ENCODE measurements at regions not wholly inside any gene's neighbourhood (a gene's known extent, or its start where the extent isn't known, plus 50 kb on each side); places are given as distances from the start of the nearest gene placed in this dataset.
"Not testable (repeated sequence)": the region's sequence is repeated elsewhere in the genome, so short reads cannot be mapped to it uniquely, and the experiment has no call there.

- DNase-seq = not testable (repeated sequence)
- no CpG with 5 or more reads among the region's 55 CpGs for WGBS, 2 donors
Observed at GRCh38 chr21:6498716-6499115, 4022.7 kb upstream of the TPTE start.

GRCh38 chr21:6499128-6499826, 4022.1 kb upstream of the TPTE start:
- peak overlapping the region in 1 of 4 donors; percentile 84 for H3K27ac ChIP-seq

More at GRCh38 chr21:6498716-6499115, 4022.7 kb upstream of the TPTE start:
- peak; percentile 33 to 53 for ATAC-seq (ENCODE audit: low FRiP score in 2 of 2)
- not testable (repeated sequence) for H3K4me1 ChIP-seq, H3K36me3 ChIP-seq, H3K27me3 ChIP-seq, H3K9me3 ChIP-seq
- Histone ChIP-seq H3K4me3 (peak overlapping the region in 1 of 4 donors; percentile 61), H3K27ac (peak overlapping the region in 1 of 4 donors; percentile 84)

GRCh38 chr21:6499866-6500265, 4021.5 kb upstream of the TPTE start:
- not testable (repeated sequence) for H3K4me1 ChIP-seq, H3K27me3 ChIP-seq, H3K4me3 ChIP-seq, DNase-seq, H3K36me3 ChIP-seq, H3K9me3 ChIP-seq, H3K27ac ChIP-seq
- ATAC-seq (ENCODE audit: low FRiP score in 2 of 2) = peak in 1 of 2 donors; percentile 60
- WGBS, 2 donors = no CpG with 5 or more reads among the region's 16 CpGs

More at GRCh38 chr21:6499128-6499826, 4022.1 kb upstream of the TPTE start:
- H3K36me3 ChIP-seq, DNase-seq, H3K9me3 ChIP-seq, H3K27me3 ChIP-seq, H3K4me1 ChIP-seq: not testable (repeated sequence)
- peak overlapping the region in 1 of 4 donors; percentile 61 for H3K4me3 ChIP-seq
- no CpG with 5 or more reads among the region's 66 CpGs for WGBS, 2 donors
- peak; percentile 99 to 100 for ATAC-seq (ENCODE audit: low FRiP score in 2 of 2)
- peak in 1 of 2 donors; percentile 29 for TF ChIP-seq POLR2AphosphoS5 (IDR thresholded peaks at IDR 0.05)

GRCh38 chr21:6500681-6501080, 4020.7 kb upstream of the TPTE start:
- H3K36me3 ChIP-seq, H3K4me1 ChIP-seq, H3K4me3 ChIP-seq, DNase-seq, H3K27ac ChIP-seq, H3K27me3 ChIP-seq, H3K9me3 ChIP-seq: not testable (repeated sequence)
- WGBS, 2 donors = no CpG with 5 or more reads among the region's 7 CpGs
- ATAC-seq (ENCODE audit: low FRiP score in 2 of 2) = peak in 1 of 2 donors; percentile 31

- H3K4me3 ChIP-seq; H3K27me3 ChIP-seq; H3K9me3 ChIP-seq; ATAC-seq (ENCODE audit: low FRiP score in 2 of 2); H3K4me1 ChIP-seq; H3K27ac ChIP-seq; H3K36me3 ChIP-seq; DNase-seq: not testable (repeated sequence)
- WGBS, 2 donors = 88% methylated on average over 5 of the region's 10 CpGs; no CpG with 5 or more reads in 1 of the 2 donors
Observed at GRCh38 chr21:6506167-6506894, 4015.1 kb upstream of the TPTE start.

- H3K27ac ChIP-seq; H3K36me3 ChIP-seq; DNase-seq; H3K9me3 ChIP-seq; H3K27me3 ChIP-seq; H3K4me3 ChIP-seq; H3K4me1 ChIP-seq; ATAC-seq (ENCODE audit: low FRiP score in 2 of 2): not testable (repeated sequence)
- WGBS, 2 donors = no CpG with 5 or more reads among the region's 4 CpGs
Observed at GRCh38 chr21:6507632-6508031, 4013.8 kb upstream of the TPTE start.

- H3K27ac ChIP-seq; H3K4me1 ChIP-seq; H3K4me3 ChIP-seq; H3K36me3 ChIP-seq; DNase-seq; ATAC-seq (ENCODE audit: low FRiP score in 2 of 2); H3K27me3 ChIP-seq; H3K9me3 ChIP-seq: not testable (repeated sequence)
- WGBS, 2 donors = no CpG with 5 or more reads among the region's 7 CpGs
Observed at GRCh38 chr21:6521777-6522176, 3999.6 kb upstream of the TPTE start.

GRCh38 chr21:6526213-6526612, 3995.2 kb upstream of the TPTE start:
- not testable (repeated sequence) for H3K4me3 ChIP-seq
- WGBS, 2 donors = no CpG with 5 or more reads among the region's 10 CpGs

GRCh38 chr21:6530655-6531054, 3990.7 kb upstream of the TPTE start:
- not testable (repeated sequence) for H3K4me3 ChIP-seq, H3K36me3 ChIP-seq, DNase-seq, H3K27ac ChIP-seq, H3K27me3 ChIP-seq, H3K4me1 ChIP-seq, H3K9me3 ChIP-seq
- ATAC-seq (ENCODE audit: low FRiP score in 2 of 2) = peak in 1 of 2 donors; percentile 32
- WGBS, 2 donors = no CpG with 5 or more reads among the region's 8 CpGs

More at GRCh38 chr21:6526213-6526612, 3995.2 kb upstream of the TPTE start:
- H3K36me3 ChIP-seq; H3K9me3 ChIP-seq; H3K27ac ChIP-seq; H3K4me1 ChIP-seq; H3K27me3 ChIP-seq; DNase-seq; ATAC-seq (ENCODE audit: low FRiP score in 2 of 2): not testable (repeated sequence)

GRCh38 chr21:6533261-6533660, 3988.1 kb upstream of the TPTE start:
- DNase-seq; H3K27ac ChIP-seq; H3K27me3 ChIP-seq; ATAC-seq (ENCODE audit: low FRiP score in 2 of 2); H3K4me1 ChIP-seq; H3K9me3 ChIP-seq; H3K4me3 ChIP-seq; H3K36me3 ChIP-seq: not testable (repeated sequence)
- WGBS, 2 donors = no CpG with 5 or more reads among the region's 25 CpGs

GRCh38 chr21:6538320-6538719, 3983.1 kb upstream of the TPTE start:
- H3K4me1 ChIP-seq; ATAC-seq (ENCODE audit: low FRiP score in 2 of 2); H3K27ac ChIP-seq; DNase-seq; H3K4me3 ChIP-seq; H3K36me3 ChIP-seq; H3K9me3 ChIP-seq; H3K27me3 ChIP-seq: not testable (repeated sequence)
- no CpG with 5 or more reads among the region's 12 CpGs for WGBS, 2 donors

- not testable (repeated sequence) for H3K27me3 ChIP-seq; H3K4me3 ChIP-seq; DNase-seq; H3K4me1 ChIP-seq; H3K36me3 ChIP-seq; ATAC-seq (ENCODE audit: low FRiP score in 2 of 2); H3K27ac ChIP-seq; H3K9me3 ChIP-seq
- no CpG with 5 or more reads among the region's 7 CpGs for WGBS, 2 donors
Observed at GRCh38 chr21:6539688-6540087, 3981.7 kb upstream of the TPTE start.

GRCh38 chr21:6541036-6541435, 3980.3 kb upstream of the TPTE start:
- not testable (repeated sequence) for DNase-seq; H3K4me3 ChIP-seq; H3K9me3 ChIP-seq; H3K27ac ChIP-seq; H3K27me3 ChIP-seq; H3K4me1 ChIP-seq; ATAC-seq (ENCODE audit: low FRiP score in 2 of 2); H3K36me3 ChIP-seq
- no CpG with 5 or more reads among the region's 11 CpGs for WGBS, 2 donors
